COLO668 (cell line): ENCODE measurements at regions not wholly inside any gene's neighbourhood (a gene's known extent, or its start where the extent isn't known, plus 50 kb on each side); places are given as distances from the start of the nearest gene placed in this dataset.
A peak's percentile ranks its signal among the peaks of the same experiment; 100 is the strongest.
"Not testable (repeated sequence)": the region's sequence is repeated elsewhere in the genome, so short reads cannot be mapped to it uniquely, and the experiment has no call there.

Experiments
- DNase-seq: peaks from one replicate; lab custom pipeline; 2025; ENCODE audit not compliant: unreplicated experiment; lab: John Stamatoyannopoulos, UW

GRCh38 chr15:22665059-22665702 is 121.3 kb upstream of the NIPA1 start:
- not testable (repeated sequence) for DNase-seq

DNA sequence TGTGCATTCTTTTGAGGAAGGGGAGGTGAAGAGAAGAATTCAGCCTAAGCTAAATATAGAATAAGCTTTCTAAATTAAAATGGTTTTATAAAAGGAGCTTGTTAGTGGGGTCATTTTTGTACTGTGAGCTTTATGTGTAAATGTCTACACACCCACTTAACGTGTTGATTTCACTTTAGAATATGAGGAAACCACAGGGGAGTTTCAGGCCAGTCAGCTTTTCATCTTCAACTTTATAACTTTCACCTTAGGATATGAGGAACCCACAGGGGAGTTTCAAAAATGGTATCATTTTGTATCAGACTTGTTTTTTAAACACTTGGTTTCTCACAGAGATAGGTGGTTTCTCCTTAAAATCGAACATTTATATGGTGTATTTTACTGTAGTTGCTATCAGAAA is 120.7 kb upstream of the NIPA1 start:
- DNase-seq: not testable (repeated sequence)

- not testable (repeated sequence) for DNase-seq
These were observed 101.7 kb upstream of the NIPA1 start for GRCh38 chr15:22684786-22685185.

GRCh38 chr15:22699881-22700280 is 86.6 kb upstream of the NIPA1 start:
- DNase-seq: not testable (repeated sequence)

GRCh38 chr15:22710831-22711341 is 75.6 kb upstream of the NIPA1 start:
- not testable (repeated sequence) for DNase-seq

DNA sequence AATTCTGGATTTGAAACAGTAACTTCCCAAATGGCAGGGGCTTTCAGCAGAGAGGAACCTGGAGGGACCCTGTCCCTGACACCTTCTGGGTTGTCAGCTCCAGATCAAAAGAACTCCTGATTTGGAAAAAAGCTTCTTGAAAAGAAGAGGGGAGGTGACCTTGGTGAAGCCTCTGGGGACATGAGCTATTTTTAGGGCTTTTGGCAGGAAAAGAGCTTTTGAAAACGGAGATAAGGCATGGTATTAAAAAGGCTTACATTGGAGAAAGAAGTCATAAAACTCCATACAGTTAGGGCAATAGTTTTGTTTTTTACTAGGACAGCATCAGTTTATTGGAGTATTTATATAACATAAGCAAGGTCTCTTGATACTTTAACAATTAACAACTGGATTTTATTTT is 72.5 kb upstream of the NIPA1 start:
- not testable (repeated sequence) for DNase-seq

GRCh38 chr15:22714358-22715132 is 71.9 kb upstream of the NIPA1 start:
- peak; percentile 15 for DNase-seq

DNA sequence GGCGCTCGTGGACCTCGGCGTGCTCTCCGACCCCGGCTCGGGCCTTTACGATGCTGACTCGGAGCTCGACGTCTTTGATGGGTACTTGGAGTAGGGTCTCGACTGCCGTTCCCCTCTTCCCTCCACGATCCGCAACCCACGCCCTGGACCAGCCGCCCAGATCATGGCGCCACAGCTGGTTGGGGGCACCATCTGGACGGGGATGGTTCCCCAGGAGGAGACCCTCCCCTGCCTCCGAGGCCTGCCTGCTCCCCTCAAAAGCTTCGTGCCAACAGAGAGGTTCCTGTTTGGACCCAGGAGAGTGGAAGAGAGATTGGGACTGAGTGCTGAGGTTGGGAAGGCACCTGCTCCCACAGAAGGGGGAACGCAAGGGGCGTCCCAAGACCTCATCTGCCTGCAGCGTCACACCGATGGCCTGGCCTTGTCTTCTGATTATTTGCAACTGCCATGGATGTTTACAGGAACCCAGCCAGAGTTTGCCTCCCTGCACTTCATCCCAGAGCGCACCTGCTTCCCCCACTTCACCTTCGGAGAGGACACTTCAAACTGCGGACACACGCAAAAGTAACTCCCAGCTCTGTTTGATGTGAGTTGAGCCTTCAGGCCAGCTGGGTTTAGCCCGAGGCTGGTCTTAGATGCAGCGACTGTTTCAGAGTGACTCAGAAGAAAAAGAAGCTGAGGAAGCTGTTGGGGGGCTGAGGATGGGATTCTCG is 71.2 kb upstream of the NIPA1 start:
- DNase-seq: peak; percentile 48

DNA sequence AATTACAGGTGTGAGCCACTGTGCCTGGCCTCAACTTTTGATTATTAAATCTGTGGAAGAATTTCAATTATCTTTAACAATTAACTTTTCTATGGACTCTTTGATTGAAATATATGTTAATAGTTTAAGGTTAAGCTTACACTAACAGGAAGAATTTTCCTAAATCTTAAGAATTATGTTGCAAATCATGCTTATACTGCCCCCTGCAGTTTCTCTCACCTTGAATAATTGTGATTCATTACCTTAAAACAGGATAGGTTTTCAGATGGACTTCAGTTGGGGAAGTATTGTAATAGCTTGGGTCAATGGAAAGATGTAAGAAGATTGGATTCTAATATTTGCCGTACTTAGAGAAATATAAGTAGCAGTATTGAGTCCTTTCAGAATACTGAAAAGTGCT is 66.5 kb upstream of the NIPA1 start:
- not testable (repeated sequence) for DNase-seq

DNA sequence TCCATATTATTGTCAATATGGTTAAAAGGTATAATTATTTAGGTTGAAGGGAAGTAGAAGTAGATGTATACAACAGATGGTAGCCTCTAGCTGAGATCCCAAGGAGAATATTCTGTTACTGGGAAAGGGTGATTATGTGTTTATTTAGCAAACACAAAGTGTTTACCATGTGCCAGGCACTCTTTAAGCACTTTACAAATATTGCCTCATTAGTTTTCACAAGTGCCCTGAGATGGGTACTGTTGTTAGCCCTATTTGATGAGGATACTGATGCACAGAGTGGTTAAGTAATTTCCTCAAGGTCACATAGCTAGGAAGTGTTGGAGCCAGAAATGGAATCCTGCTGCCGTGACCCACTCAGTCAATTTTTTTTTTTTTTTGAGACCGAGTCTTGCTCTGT is 60.3 kb upstream of the NIPA1 start:
- DNase-seq: not testable (repeated sequence)

GRCh38 chr15:22735067-22735466 is 51.4 kb upstream of the NIPA1 start:
- DNase-seq: not testable (repeated sequence)

GRCh38 chr15:22735781-22736180 is 50.7 kb upstream of the NIPA1 start:
- DNase-seq: no peak

DNA sequence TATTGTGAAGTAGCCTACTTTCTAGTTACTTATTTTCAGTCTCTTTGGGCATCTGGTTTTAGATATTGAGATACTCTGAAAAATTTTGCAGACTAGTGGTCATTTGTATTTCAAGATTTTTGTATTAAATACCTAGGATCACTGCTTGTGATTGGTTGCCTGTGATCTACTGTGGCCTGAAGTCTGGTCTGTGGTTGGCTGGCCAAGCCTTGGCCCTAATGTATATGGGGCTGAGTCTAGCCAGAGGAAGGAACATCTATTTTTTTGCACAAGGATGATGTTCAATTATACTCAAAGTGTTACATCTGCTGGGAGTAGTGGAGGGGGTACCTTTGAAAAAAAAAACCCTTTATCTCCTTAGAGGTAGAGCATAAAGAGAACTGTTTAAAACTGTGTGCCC is 50.2 kb upstream of the NIPA1 start:
- DNase-seq: not testable (repeated sequence)
